Cardiac muscle cell (in vitro differentiated cells and primary cell): ENCODE measurements at regions not wholly inside any gene's neighbourhood (a gene's known extent, or its start where the extent isn't known, plus 50 kb on each side); places are given as distances from the start of the nearest gene placed in this dataset.

ENCODE experiments used
- DNase-seq, 2 donors: peaks; one replicate each; pipeline versions ENCODE4 v3.0.0 to v3.0.0-alpha.2; 2010 to 2017; ENCODE audit warnings: low read depth in 1 of 2, low spot score in 1 of 2
- H3K27ac ChIP-seq: fragments of 200-600 bp; sonication (generic); 2 replicates; pipeline ENCODE4 v1.5.1; 2016
- H3K27me3 ChIP-seq: fragments of 200-600 bp; sonication (generic); 2 replicates; pipeline ENCODE4 v1.6.0; 2016; ENCODE audit warnings: control low read depth
- H3K36me3 ChIP-seq: fragments of 200-600 bp; sonication (generic); 2 replicates; pipeline ENCODE4 v1.5.1; 2016; ENCODE audit warnings: control low read depth
- H3K4me1 ChIP-seq: fragments of 200-600 bp; sonication (generic); 2 replicates; pipeline ENCODE4 v1.8.1; 2017; ENCODE audit warnings: low read depth, mild to moderate bottlenecking, mixed run types
- H3K4me3 ChIP-seq: fragments of 200-600 bp; sonication (generic); 2 replicates; pipeline ENCODE4 v1.5.1; 2016; ENCODE audit warnings: mild to moderate bottlenecking
- H3K9me3 ChIP-seq: fragments of 200-600 bp; sonication (generic); 2 replicates; pipeline ENCODE4 v1.5.1; 2017; ENCODE audit warnings: low read depth, mild to moderate bottlenecking, control low read depth
- TF ChIP-seq, protein P1 (sequence below): IDR thresholded peaks from 2 replicates; pipeline ENCODE4 v1.5.1; 2012; ENCODE audit warnings: low read depth, mild to moderate bottlenecking, low read length

DNA sequence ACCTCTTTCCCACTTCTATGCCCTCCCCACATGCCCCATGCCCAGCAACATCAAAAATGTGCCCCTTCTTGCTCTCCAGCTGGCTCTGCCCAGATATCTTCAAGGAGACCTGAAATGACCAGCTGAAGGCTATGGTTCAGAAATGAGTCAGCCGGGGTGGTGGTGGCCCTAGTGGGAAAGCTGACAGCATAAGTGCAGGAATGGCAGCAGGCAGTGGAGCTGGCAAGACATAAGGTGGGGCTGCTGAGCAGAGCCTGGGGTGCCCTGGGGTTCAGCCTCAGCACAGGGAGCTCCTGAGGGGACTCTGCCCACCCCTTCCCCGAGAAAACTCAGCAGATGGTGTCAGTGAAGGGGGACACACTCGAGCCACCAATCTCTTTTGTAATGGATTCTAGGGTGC lies 593.4 kb downstream of the BUD13 start:
- H3K36me3 ChIP-seq = no peaks in the 10 kb centered on the region
- no peak for DNase-seq
- no peak overlapping the region for H3K4me3 ChIP-seq
- no peak overlapping the region for H3K27ac ChIP-seq
- TF ChIP-seq, protein P1, sequence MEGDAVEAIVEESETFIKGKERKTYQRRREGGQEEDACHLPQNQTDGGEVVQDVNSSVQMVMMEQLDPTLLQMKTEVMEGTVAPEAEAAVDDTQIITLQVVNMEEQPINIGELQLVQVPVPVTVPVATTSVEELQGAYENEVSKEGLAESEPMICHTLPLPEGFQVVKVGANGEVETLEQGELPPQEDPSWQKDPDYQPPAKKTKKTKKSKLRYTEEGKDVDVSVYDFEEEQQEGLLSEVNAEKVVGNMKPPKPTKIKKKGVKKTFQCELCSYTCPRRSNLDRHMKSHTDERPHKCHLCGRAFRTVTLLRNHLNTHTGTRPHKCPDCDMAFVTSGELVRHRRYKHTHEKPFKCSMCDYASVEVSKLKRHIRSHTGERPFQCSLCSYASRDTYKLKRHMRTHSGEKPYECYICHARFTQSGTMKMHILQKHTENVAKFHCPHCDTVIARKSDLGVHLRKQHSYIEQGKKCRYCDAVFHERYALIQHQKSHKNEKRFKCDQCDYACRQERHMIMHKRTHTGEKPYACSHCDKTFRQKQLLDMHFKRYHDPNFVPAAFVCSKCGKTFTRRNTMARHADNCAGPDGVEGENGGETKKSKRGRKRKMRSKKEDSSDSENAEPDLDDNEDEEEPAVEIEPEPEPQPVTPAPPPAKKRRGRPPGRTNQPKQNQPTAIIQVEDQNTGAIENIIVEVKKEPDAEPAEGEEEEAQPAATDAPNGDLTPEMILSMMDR = no peak
- no peaks in the 10 kb centered on the region for H3K27me3 ChIP-seq
- H3K9me3 ChIP-seq = no peaks in the 10 kb centered on the region
- no peaks in the 10 kb centered on the region for H3K4me1 ChIP-seq

DNA sequence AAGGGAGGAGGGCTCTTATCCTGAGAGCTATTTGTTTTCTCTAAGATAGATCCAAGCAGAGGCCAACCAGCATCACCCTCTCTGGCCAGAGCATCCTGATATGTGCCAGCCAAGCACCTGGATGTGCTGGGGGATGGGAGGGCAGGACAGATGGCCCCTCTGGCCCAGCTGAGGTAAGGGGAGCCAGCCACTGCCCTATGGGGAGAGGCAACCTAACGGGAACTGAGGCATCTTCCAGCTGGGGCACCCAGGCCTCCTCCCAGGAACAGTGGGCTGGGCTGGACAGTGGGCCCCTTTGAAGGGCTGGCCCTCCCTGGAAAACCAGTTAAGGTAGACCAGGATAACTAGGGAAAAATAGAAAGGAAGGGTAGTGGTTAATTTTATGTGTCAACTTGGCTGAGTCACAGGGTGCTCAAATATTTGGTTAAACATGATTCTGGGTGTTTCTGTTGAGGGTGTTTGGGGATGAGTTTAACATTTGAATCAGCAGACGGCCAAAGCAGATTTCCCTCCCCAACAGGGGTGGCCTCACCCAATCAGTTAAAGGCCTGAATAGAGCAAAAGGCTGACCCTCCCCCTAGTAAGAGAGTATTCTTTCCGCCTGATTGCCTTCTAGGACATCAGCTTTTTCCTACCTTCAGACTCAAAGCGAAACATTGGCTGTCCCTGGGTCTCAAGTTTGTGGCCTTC lies 595.1 kb downstream of the BUD13 start:
- Histone ChIP-seq H3K36me3 (no peaks in the 10 kb centered on the region), H3K27ac (no peak overlapping the region), H3K4me3 (no peak overlapping the region), H3K9me3 (no peaks in the 10 kb centered on the region), H3K4me1 (no peaks in the 10 kb centered on the region), H3K27me3 (no peaks in the 10 kb centered on the region)
- no peak for DNase-seq
- TF ChIP-seq, protein P1 = no peak

DNA sequence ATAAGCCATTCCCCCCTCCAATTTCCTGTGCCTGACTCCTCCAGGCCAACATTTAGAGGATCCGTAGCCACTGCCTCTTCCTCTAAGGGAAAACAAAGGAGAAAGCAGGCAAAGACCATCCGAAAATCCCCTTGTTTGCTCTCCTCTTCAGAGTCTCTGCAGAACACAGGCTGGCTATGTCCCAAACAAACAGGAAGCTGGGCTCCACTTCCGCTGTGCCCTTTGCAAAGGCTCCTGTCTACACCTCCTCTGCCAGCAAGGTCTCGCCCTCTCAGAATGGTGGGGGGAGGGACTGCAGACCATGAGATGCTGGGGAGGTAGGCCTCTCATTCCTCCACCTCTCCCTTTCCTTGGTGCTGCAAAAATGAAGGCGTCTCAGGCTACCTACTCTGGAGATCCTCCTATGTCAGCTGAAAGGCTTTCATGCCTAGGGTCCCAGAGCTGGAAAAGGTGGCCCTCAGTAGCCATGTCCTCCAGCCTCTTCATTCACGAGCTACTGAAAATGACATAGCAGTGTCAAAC lies 596.2 kb downstream of the BUD13 start:
- H3K4me1 ChIP-seq = no peaks in the 10 kb centered on the region
- no peak for DNase-seq

DNA sequence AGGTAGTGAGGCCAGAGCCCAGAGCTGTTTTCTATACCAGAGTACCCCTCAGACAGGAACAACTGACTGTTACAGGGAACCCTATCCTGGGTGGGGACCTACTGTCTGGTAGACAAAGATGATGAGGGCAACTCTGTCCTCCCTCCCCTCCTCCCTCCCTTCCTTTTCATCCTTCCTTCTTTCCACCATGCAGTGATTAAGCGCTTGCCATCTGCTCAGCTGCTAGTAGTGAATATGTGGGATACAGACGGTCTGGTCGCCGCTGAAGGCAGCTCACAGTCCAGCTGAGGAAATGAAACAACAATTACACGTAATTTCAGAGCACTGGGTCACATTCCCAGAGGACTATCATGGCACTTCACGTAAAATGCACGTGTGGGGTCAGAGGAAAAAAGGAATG lies 597.1 kb downstream of the BUD13 start:
- TF ChIP-seq, protein P1 = no peak
- no peak for DNase-seq
- H3K9me3 ChIP-seq = no peaks in the 10 kb centered on the region

More for the DNA sequence above, 596.2 kb downstream of the BUD13 start:
- Histone ChIP-seq H3K9me3 (no peaks in the 10 kb centered on the region), H3K4me3 (no peak overlapping the region), H3K27me3 (no peaks in the 10 kb centered on the region), H3K27ac (no peak overlapping the region), H3K36me3 (no peaks in the 10 kb centered on the region)
- TF ChIP-seq, protein P1 = no peak

DNA sequence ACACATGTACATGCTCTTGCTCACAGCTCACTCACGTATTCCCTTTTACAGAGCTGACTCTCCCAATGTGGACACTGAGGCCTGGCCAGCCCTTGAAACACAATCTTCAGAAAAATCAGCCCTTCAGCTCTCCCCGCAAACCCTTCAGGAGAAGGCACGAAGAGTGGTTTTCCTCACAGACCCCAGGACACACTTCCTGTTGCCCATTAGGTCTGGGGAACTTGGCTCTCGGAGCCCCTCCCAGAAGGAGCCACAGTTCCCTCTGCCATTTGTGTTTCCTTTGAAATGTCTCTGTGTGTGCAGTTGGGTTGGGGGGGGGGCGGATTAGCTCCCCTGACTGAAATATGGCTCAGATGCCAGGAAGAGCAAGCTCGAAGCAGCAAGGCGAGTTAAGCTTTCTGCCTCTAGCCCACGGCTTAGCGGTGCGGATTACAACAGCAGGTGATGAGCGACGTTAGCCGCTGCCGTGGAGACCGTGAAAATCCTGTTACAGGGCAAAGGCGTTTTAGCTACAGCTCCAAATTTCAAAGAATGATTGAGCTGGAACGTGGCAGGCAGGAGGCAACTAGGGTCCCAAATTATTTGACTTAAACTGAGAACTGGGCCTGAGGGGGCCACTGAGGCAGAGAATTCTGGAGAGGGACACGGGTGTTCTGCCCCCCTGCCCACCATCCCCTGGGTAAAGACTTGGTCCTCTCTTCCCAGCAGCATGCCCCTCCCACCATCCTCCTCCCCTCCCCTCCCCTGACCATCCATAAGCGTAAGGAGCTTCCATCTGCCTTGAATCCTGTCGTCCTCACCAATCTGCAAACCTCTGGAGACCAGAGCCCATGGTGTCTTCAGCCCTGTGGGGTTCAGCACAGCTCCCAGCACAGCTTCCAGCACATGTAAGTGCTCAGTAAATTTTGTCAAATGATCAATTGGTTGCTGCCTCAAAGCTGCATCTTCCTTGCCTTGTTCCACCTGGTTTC lies 598.6 kb downstream of the BUD13 start:
- Histone ChIP-seq H3K4me1 (no peaks in the 10 kb centered on the region), H3K27ac (no peak overlapping the region), H3K36me3 (no peaks in the 10 kb centered on the region), H3K27me3 (no peaks in the 10 kb centered on the region), H3K4me3 (no peak overlapping the region), H3K9me3 (no peaks in the 10 kb centered on the region)
- TF ChIP-seq, protein P1 = no peak
- no peak for DNase-seq

More for the DNA sequence above, 597.1 kb downstream of the BUD13 start:
- H3K27ac ChIP-seq = no peak overlapping the region
- H3K36me3 ChIP-seq = no peaks in the 10 kb centered on the region
- H3K4me3 ChIP-seq = no peak overlapping the region
- H3K27me3 ChIP-seq = no peaks in the 10 kb centered on the region
- H3K4me1 ChIP-seq = no peaks in the 10 kb centered on the region
